ENCODE measurements at regions not wholly inside any gene's neighbourhood (a gene's known extent, or its start where the extent isn't known, plus 50 kb on each side); places are given as distances from the start of the nearest gene placed in this dataset.
"Not testable (repeated sequence)": the region's sequence is repeated elsewhere in the genome, so short reads cannot be mapped to it uniquely, and the experiment has no call there.

GRCh38 chr1:184820218-184820750 lies 65.6 kb upstream of the EDEM3 start:
- no peak for DNase-seq (ENCODE audit: low read depth)

GRCh38 chr1:184818646-184819045 lies 64.0 kb upstream of the EDEM3 start:
- no peak for DNase-seq (ENCODE audit: low read depth)

- not testable (repeated sequence) for DNase-seq (ENCODE audit: low read depth)
Measured at GRCh38 chr1:184817003-184817402, 62.3 kb upstream of the EDEM3 start.

- DNase-seq (ENCODE audit: low read depth), result no peak
Measured at GRCh38 chr1:184813528-184814089, 59.0 kb upstream of the EDEM3 start.

- no peak for DNase-seq (ENCODE audit: low read depth)
Measured at GRCh38 chr1:184811439-184812111, 56.9 kb upstream of the EDEM3 start.

- peak; percentile 34 for DNase-seq (ENCODE audit: low read depth)
Measured at GRCh38 chr1:184810735-184811343, 56.2 kb upstream of the EDEM3 start.

- no peak for DNase-seq (ENCODE audit: low read depth)
Measured at GRCh38 chr1:184806296-184806721, 51.7 kb upstream of the EDEM3 start.

- DNase-seq (ENCODE audit: low read depth), result peak; percentile 74
Measured at GRCh38 chr1:184805667-184806295, 51.1 kb upstream of the EDEM3 start.
